ENCODE measurements at regions not wholly inside any gene's neighbourhood (a gene's known extent, or its start where the extent isn't known, plus 50 kb on each side); places are given as distances from the start of the nearest gene placed in this dataset.

GRCh38 chr9:84177407-84177806, 163.2 kb downstream of the SLC28A3 start:
- DNase-seq, result no peak

DNA sequence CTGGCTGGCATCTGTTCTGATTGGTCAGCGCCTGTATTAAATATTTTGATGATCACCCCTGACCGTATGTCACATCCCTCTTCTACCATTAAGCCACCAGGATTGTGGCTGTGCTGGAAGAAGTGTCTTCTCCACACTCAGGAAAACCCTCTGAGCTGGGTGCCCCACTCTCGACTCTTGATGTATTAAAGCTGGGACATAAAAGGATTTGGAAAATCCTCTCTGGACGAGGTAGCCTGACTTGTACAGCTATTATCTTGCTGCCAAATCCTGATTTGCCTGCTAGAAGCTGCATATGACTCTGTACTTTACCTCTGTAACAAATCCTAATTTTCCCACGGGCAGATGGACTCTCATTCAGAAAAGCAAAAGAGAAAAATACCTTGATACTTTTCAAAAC, 161.0 kb downstream of the SLC28A3 start:
- no peak for DNase-seq

DNA sequence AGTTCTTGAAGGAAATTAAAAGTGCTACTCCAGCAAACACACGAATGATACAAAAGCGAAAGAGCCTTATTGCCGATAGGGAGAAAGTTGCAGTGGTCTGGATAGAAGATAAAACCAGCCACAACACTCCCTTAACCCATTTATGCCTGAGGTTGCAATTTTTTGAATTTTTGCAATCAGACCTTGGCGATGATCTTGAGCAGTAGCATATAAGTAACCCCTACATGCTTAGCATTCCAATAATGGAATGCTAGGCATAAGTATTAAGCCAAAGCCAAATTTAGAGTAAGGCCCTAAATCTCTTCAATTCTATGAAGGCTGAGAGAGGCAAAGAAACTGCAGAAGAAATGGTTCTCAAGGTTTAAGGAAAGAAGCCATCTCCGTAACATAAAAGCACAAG, 153.5 kb downstream of the SLC28A3 start:
- no peak for DNase-seq

GRCh38 chr9:84189904-84190303, 150.7 kb downstream of the SLC28A3 start:
- no peak for DNase-seq

DNA sequence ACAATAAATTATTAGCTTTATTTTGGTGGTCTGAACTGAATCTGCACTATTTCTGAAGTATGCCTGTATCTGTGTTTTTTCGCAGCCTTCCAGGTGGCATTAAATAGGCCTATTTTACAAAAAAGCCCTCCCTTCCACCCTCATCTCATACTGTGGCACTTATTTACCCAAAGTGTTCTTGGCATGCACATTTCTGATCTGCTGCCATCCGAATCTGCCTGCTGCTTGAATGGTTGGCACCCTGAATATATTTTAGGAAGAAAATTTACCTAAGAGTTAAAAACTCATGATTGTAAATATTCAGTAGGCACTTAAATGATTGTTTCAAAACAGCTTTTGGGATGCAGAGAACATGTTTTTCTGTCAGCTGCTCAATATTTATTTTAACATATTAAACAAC, 150.1 kb downstream of the SLC28A3 start:
- DNase-seq, result no peak

DNA sequence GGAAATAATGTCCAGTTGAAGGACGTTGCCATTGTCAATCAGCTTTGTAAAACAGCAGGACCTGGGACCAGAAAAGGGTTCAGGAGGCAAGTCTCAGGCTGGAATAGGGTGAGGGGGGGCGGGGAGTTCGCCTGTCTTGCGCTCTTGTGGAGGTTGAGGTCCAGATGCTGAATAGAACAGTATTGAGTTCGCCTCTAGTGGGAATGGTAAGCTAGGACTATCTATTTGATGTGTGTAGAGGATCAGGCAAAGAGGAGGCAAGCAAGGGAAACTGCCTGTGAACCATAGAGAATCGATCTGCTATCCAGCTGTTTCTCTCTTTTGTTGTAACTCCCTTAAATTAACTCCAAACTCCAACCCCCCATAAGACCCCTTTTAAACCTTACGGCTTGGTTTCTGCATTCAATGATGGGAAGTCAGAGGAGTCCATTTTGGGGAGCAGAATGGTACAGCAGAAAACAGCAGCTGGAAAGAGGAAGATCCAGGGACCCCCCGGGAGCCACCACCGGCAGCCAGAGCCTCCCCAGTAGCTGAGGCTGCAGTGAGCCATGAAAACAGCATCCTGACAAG, 133.7 kb downstream of the SLC28A3 start:
- DNase-seq, result no peak

DNA sequence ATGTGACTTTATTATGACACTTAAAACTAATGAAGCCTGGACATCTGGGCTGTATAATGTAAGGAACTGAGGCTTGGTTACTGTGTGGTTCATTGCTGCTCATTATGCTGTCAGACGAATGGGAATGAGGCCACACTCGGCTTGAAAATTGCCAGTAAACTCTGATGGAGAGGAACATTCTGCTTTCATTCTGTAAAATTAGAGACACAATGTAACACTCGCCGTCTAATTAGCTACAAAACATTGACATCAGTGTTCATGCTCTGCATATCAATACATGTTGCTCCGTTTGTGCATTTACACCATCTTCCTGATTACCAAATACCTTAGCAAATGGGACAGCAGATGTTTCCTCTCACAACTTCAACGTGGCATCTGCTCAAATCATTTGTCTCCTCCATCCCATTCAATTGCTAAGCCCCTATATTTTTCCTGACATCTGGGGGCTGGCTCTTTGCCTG, 133.0 kb downstream of the SLC28A3 start:
- no peak for DNase-seq

- DNase-seq, result no peak
Measured at GRCh38 chr9:84212246-84212645, 128.3 kb downstream of the SLC28A3 start.

GRCh38 chr9:84212982-84213381, 127.6 kb downstream of the SLC28A3 start:
- DNase-seq, result no peak

DNA sequence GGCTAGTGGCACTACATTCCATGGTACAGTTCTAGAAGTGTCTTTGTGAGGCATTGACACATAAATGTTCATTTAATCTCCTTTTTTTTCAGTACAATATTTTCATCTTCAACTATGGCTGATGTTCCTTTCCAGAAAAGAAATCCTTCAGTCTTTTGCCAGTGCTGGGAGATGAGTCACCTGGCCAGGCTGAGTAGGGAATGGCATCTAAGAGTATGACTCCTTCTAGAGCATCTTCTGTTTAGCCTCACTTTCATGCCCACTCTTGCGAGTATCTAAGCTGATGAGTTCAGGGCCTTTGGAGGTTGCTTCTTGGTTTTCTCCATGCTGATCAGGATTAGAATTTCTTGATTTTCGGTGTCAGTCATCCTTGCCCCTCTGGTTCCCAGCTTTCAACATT, 124.4 kb downstream of the SLC28A3 start:
- DNase-seq, result no peak

GRCh38 chr9:84218322-84218721, 122.2 kb downstream of the SLC28A3 start:
- DNase-seq, result no peak

- no peak for DNase-seq
Measured at GRCh38 chr9:84224246-84224645, 116.3 kb downstream of the SLC28A3 start.

All from renal pelvis (tissue), 1 donor.